Occipital lobe (tissue), 1 donor: ENCODE measurements at regions not wholly inside any gene's neighbourhood (a gene's known extent, or its start where the extent isn't known, plus 50 kb on each side); places are given as distances from the start of the nearest gene placed in this dataset.

ENCODE experiments used
- DNase-seq: peaks from one replicate; lab custom pipeline; 2025; lab: John Stamatoyannopoulos, UW

DNA sequence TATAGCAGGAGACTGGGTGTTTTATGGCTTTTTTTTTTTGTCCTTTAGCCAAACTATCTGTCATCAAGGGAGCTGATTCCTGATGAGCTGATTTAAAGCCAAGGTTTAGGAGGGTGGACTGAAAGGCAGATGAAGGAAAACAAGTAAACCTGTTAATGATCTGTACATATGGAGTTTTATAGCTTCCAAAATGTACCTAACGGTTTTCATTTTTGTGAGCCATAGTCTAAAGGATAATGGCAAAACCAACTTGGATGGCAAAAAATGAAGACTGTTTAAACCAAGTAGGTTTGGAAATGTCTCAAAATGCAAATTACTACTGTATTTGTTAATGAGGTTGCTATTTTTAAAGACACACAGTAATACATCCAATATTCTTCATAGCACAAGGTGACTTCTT, 281.5 kb downstream of the YTHDC2 start:
- no peak for DNase-seq

DNA sequence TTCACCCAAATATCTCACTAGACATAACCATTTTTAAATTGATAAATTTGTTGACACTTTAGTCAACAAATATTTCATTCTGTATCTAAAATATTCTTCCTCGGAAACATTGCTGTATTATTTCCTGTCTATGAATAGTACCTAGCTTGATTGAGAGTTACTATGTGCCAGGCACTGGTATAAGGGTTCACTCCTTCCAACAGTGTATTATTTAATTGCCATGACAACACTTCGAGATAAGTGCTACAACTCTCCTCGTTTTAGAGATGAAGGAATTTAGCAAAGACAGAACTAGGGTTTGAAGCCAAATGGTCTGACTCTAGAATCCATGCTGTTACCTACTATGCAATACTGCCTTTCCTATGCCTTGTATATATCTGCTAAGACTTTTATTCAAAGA, 287.2 kb downstream of the YTHDC2 start:
- DNase-seq: no peak

GRCh38 chr5:113804264-113804663, 290.8 kb downstream of the YTHDC2 start:
- no peak for DNase-seq

- DNase-seq: no peak
Measured at GRCh38 chr5:113804943-113805342, 291.4 kb downstream of the YTHDC2 start.

DNA sequence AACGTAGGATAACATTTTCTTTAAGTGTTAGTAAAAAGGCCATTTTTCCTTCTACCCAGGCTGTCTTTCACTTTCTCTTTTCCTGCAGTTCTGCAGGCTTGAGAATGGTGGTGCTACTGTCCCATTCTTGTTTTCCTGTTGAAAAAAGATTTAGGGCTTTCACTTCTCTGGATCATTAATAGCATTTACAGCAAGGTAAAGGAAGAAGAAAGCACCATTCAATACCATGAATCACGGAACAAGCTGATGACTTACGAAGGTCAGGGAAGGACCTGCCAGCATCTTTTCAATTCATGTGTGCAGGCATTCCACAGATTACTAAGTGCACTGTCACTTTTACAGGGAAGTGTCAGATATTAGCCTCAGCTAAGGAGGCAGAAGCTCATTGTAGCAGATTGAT, 292.8 kb downstream of the YTHDC2 start:
- DNase-seq: no peak

DNA sequence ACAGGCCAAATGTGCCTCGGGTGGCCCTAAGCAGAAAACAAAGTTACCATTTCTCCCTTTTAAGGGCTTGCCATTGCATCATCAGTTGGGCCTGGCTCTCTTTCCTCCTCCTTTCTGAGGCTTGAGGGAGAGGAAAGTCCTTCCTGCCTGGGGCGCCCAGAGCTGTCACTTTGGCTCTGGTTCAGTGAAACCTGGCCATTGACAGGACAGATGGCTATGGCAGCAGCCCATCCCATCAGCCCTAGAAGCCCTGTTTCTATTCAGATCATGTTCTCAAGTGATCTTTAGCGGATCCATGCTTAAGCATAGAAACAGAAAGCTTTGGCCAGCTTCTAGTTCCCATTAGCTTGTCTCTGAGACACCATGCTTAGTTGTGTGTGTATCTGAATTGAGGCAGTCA, 293.4 kb downstream of the YTHDC2 start:
- peak; percentile 9 for DNase-seq

DNA sequence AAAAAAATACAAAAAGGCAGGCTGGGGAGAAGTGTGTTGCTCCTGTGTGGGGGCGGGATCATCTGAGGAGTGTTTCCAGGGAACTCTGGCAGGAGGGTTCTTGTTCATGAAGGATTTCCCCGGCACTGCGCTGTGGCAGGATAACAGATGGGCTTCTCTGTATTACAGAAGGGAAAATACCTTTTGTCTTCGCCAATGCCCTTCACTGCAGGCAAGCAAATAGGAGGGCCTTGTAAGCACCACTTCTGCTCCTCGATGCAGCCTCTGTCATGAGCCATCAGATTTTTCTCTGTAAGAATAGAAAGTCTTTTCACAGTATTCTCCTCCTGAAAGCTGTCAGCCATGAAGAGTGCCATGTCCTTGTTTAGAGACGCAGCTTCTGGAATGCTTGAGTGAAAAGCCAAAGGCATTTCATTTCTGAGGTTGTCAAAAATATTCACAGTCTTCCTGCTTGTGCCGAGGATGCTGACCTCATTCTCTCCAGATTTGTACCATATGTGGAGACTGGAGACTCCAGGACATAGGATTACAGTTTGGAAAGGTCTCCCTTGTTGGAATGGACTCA, 294.0 kb downstream of the YTHDC2 start:
- DNase-seq: peak; percentile 11

GRCh38 chr5:113808956-113809355, 295.5 kb downstream of the YTHDC2 start:
- no peak for DNase-seq

GRCh38 chr5:113809626-113810025, 296.1 kb downstream of the YTHDC2 start:
- DNase-seq: no peak

DNA sequence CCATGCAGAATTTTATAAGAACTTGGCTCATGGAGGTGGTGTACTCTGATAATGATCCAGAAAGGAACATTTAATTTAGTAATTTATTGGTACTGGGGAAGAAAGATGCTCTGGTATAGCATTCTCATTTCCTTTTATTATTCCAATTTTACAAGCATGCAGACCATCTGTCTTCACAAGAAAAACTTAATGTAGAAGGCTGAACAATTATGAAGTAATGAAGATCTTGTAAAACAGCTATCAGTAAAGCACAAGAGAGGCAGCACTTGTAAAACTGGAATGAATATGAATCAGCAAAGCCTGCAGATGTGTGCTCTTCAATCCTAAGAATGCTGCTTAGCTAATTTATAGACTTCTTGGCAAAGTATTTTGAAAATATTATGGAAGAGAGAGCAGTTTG, 300.0 kb downstream of the YTHDC2 start:
- no peak for DNase-seq

GRCh38 chr5:113817683-113818082, 304.2 kb downstream of the YTHDC2 start:
- DNase-seq: no peak

DNA sequence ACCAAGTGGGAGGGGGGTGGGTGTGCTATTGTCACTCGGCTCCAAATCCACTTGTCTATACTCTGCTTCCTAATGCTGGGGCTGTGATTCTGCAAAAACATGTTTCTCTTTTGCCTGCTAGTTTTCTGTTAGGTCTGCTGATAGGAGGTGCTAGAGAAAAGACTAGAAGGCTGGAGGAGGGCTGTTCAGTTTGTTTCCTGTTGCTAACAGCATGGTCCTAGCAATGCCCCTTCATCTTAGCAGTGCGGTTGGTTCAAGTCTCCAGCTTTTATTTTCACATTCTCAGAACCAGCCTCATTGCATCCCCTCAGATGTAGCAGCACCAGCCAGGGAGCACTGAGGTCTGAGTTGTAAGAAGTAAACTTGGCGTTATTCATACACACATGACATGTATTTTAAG, 310.2 kb downstream of the YTHDC2 start:
- no peak for DNase-seq

- DNase-seq: no peak
Measured at GRCh38 chr5:113824307-113824706, 310.8 kb downstream of the YTHDC2 start.

DNA sequence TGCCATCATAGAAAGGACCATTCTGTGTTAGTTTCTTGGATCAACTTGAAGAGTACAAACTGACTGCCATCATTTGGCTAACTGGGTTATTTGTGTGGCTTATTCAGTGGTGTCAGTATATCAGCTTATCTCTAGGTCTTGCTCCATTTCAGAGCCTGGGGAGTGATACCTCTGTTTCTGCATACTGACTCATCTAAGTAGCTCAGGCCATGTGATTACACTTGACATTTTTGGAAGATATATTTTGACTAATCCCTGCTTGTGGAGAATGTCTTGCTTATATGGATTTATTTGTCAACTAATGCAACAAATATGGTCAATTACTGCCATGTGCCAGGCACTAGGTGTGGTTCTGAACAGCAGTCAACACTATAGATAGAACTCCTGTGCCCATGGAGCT, 311.7 kb downstream of the YTHDC2 start:
- DNase-seq: no peak

DNA sequence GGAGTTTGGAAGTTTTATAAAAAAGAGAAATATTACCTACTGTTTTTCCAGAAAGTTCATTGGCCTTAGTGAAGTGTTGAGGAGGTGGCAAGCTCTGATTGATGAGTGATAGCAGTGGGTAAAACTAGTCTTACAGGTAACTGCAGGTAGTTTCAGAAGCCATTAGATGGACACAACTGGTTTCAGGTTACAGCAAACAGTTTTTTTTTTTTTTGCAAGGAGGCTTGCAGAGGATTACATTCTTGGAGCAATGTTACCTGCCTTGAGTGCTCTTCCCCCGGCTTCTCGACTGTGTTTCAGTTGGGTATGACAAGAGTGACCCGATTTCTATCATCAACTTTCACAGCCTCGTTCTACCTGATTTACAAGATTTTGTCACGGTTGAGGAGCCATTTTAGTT, 333.4 kb downstream of the YTHDC2 start:
- DNase-seq: no peak

- DNase-seq: no peak
Measured at GRCh38 chr5:113864437-113864836, 350.9 kb downstream of the YTHDC2 start.

GRCh38 chr5:113866763-113867162, 353.3 kb downstream of the YTHDC2 start:
- no peak for DNase-seq

DNA sequence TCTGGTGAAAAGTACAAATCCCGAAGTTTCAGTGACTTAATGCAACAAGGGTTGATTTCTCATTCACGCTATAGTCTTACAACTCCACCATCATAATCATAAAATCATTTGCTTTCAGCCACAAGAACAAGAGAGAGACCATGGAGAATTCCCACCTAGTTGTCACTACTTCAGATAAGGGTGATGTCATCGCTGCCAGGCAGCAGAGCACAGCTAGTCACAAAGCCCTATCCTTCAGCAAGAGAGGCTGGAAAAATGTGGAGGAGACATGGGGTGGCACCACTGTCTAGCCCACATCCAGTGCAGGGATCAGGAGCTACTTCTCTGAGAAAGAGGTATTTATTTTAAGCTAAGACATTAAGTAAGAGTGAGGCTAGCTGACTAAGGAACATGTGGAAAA, 356.1 kb downstream of the YTHDC2 start:
- no peak for DNase-seq

DNA sequence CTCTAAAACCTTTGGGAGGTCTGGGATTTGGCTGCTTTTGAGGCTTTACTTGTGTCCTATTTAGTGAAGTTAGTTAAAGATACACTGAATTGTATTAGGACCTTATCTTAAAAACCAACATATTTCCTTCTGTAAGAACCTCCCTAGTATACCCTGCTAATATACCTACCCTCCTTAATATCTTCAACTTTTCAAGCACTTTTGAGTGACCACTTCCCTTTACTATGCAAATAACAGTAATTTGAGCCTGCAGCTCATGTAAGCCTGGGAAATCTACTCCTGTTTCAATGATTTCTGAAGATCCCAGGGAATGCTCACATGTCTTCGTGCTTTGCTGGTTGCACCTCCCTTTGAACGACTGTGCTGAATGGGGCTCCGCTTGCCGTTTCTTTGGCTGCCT, 358.5 kb downstream of the YTHDC2 start:
- DNase-seq: no peak

DNA sequence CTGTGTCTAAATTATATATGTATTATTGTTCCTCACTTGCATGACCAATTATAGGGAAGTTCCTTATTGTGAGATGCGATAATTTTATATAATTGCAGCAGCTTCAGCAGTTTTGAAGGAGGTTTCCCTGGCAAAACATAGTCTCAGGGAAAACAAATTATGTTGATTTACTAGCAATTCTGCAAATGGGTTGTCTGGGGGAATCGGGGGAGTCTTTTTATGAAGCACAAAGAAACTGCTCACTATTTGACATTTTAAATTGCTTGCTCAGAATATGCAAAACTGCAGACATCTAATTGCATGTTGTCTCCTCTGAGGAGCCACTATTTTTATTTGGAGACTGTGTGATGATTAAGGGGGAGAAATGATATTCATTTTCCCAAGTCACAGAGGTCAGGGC, 361.6 kb downstream of the YTHDC2 start:
- no peak for DNase-seq

DNA sequence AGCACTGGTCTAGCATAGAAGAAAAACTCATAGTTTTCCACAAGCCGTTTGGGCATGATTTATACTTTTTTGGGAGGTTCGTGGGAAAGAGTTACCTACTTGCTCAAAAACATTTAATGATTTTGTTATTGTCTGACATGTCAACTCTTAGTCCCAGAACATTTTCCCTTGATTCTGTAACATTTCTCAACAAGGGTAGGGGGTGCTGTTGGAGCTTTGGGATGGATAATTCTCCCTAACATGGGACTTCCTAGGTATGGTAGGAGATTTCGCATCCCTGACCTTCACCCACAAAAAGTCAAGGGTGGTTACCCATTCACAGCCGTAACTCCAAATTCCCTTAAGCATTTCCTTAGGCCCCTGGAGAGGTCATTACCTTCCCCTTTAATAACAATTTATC, 378.0 kb downstream of the YTHDC2 start:
- no peak for DNase-seq

DNA sequence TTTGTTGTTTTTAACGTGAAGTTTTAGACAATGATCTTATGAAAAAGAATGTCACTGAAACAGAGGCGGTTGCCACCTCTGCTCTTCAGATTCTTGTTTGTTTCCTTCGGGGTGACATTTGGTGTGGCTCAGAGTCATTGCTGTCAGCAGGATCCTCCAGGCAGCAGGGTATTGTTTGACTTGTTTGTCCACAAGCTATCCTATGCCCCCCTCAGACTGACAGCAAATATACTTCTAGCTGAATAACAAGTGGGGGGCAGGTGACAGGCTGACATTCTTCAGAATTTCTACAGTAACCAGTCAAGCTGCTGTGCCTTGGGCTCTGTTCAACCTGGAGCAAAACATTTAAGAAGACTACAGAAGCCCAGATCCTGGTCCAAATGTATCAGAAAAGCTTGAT, 383.3 kb downstream of the YTHDC2 start:
- no peak for DNase-seq

GRCh38 chr5:113897748-113898147, 384.3 kb downstream of the YTHDC2 start:
- DNase-seq: no peak

GRCh38 chr5:113900141-113900540, 386.6 kb downstream of the YTHDC2 start:
- no peak for DNase-seq
